Neural cell (in vitro differentiated cells): ENCODE measurements at regions not wholly inside any gene's neighbourhood (a gene's known extent, or its start where the extent isn't known, plus 50 kb on each side); places are given as distances from the start of the nearest gene placed in this dataset.

Experiments
- H2AFZ ChIP-seq: fragments of 200-600, 300-800 bp; sonication (generic), shearing (Covaris generic); 2 replicates; pipeline ENCODE4 v1.6.0; 2014; ENCODE audit warnings: low read depth, mild to moderate bottlenecking, antibody characterized with exemption, low read length, moderate library complexity
- H3F3A ChIP-seq: fragments of 200-600 bp; shearing (Covaris generic); 2 replicates; pipeline ENCODE4 v1.6.1; 2016; ENCODE audit warnings: mild to moderate bottlenecking, moderate library complexity, mixed read lengths, antibody characterized with exemption, low read length; ENCODE audit not compliant: insufficient read depth, poor library complexity, severe bottlenecking
- H3K27ac ChIP-seq: fragments of 200-600, 300-800 bp; sonication (generic), shearing (Covaris generic); 2 replicates; pipeline ENCODE4 v1.5.1; 2014; ENCODE audit warnings: mild to moderate bottlenecking, low read length, moderate library complexity
- H3K27me3 ChIP-seq: fragments of 300-800, 200-600 bp; sonication (generic), shearing (Covaris generic); 2 replicates; pipeline ENCODE4 v1.6.0; 2014; ENCODE audit warnings: mild to moderate bottlenecking, low read depth, low read length, moderate library complexity; ENCODE audit not compliant: insufficient read depth
- H3K36me3 ChIP-seq: fragments of 300-800, 200-600 bp; sonication (generic), shearing (Covaris generic); 2 replicates; pipeline ENCODE4 v1.5.1; 2014; ENCODE audit warnings: mild to moderate bottlenecking, antibody characterized with exemption, low read length, moderate library complexity; ENCODE audit not compliant: insufficient read depth
- H3K4me2 ChIP-seq: fragments of 300-800, 200-600 bp; sonication (generic), shearing (Covaris generic); 2 replicates; pipeline ENCODE4 v1.6.0; 2014; ENCODE audit warnings: mild to moderate bottlenecking, low read length
- H3K4me3 ChIP-seq: fragments of 300-800, 200-600 bp; sonication (generic), shearing (Covaris generic); 2 replicates; pipeline ENCODE4 v1.5.1; 2014; ENCODE audit warnings: mild to moderate bottlenecking, low read length, moderate library complexity
- H3K79me2 ChIP-seq: fragments of 200-600 bp; shearing (Covaris generic); replicated peaks from 2 replicates; pipeline ENCODE4 v1.6.0; 2014; ENCODE audit warnings: mild to moderate bottlenecking, low read length, moderate library complexity; ENCODE audit not compliant: insufficient read depth
- H3K9ac ChIP-seq: fragments of 300-800, 200-600 bp; sonication (generic), shearing (Covaris generic); 2 replicates; pipeline ENCODE4 v1.6.1; 2016; ENCODE audit warnings: mild to moderate bottlenecking, low read length, mixed read lengths
- H3K9me2 ChIP-seq: fragments of 200-600 bp; shearing (Covaris generic); 2 replicates; pipeline ENCODE4 v1.6.1; 2016; ENCODE audit warnings: mild to moderate bottlenecking, low read length, mixed read lengths; ENCODE audit not compliant: insufficient read depth
- H3K9me3 ChIP-seq: fragments of 200-600, 300-800 bp; sonication (generic), shearing (Covaris generic); 2 replicates; pipeline ENCODE4 v1.6.1; 2016; ENCODE audit warnings: mild to moderate bottlenecking, mixed run types, low read length, moderate library complexity, mixed read lengths
- H4K20me1 ChIP-seq: fragments of 200-600 bp; shearing (Covaris generic); 2 replicates; pipeline ENCODE4 v1.6.1; 2016; ENCODE audit warnings: mild to moderate bottlenecking, mixed run types; ENCODE audit not compliant: insufficient read depth
- CTCF ChIP-seq: fragments of 450-650 bp; IDR thresholded peaks from 2 replicates; pipeline ENCODE4 v1.5.1; 2014; ENCODE audit warnings: antibody characterized with exemption, mild to moderate bottlenecking, moderate library complexity; ENCODE audit not compliant: poor library complexity, severe bottlenecking
- EP300 ChIP-seq: fragments of 450-650 bp; conservative IDR thresholded peaks from 2 replicates; pipeline ENCODE4 v1.6.1; 2014; ENCODE audit warnings: antibody characterized with exemption, mild to moderate bottlenecking, moderate library complexity; ENCODE audit not compliant: poor library complexity, severe bottlenecking
- EZH2 ChIP-seq: fragments of 200-600, 300-800 bp; shearing (Covaris generic), sonication (generic); IDR thresholded peaks from 2 replicates; pipeline ENCODE4 v1.6.1; 2014; ENCODE audit warnings: antibody characterized with exemption, low read length, borderline replicate concordance, mild to moderate bottlenecking; ENCODE audit not compliant: insufficient read depth, poor library complexity, severe bottlenecking
- MXI1 ChIP-seq: fragments of 450-650 bp; conservative IDR thresholded peaks from 2 replicates; pipeline ENCODE4 v1.6.1; 2014; ENCODE audit warnings: antibody characterized with exemption, mild to moderate bottlenecking; ENCODE audit not compliant: poor library complexity, severe bottlenecking
- POLR2AphosphoS5 ChIP-seq: IDR thresholded peaks from 2 replicates; pipeline ENCODE4 v1.6.1; 2012
- RAD21 ChIP-seq: fragments of 450-650 bp; conservative IDR thresholded peaks from 2 replicates; pipeline ENCODE4 v1.6.1; 2014; ENCODE audit warnings: antibody characterized with exemption, mild to moderate bottlenecking, moderate library complexity
- REST ChIP-seq: IDR thresholded peaks from 2 replicates; pipeline ENCODE4 v1.6.1; 2012; ENCODE audit warnings: borderline replicate concordance
- SMC3 ChIP-seq: fragments of 450-650 bp; conservative IDR thresholded peaks from 2 replicates; pipeline ENCODE4 v1.6.1; 2014; ENCODE audit warnings: antibody characterized with exemption, mild to moderate bottlenecking, moderate library complexity; ENCODE audit not compliant: poor library complexity
- TAF1 ChIP-seq: IDR thresholded peaks from 2 replicates; pipeline ENCODE4 v1.6.1; 2012; ENCODE audit warnings: low read depth

GRCh38 chr20:57865266-57865665 lies 155.5 kb upstream of the PMEPA1 start (continued):
- no peak for TF ChIP-seq MXI1
- no peak for TF ChIP-seq EP300

- no peak overlapping the region for H3K9ac ChIP-seq
- no peak overlapping the region for H3K27ac ChIP-seq
- no peaks in the 10 kb centered on the region for H3K9me3 ChIP-seq
- H3K79me2 ChIP-seq, result no peaks in the 10 kb centered on the region
- H3K9me2 ChIP-seq, result no peaks in the 10 kb centered on the region
- no peaks in the 10 kb centered on the region for H3K27me3 ChIP-seq
- no peak for TF ChIP-seq TAF1
- TF ChIP-seq REST, result no peak
- no peak for TF ChIP-seq RAD21
- no peak for TF ChIP-seq MXI1
- no peak for TF ChIP-seq CTCF
- TF ChIP-seq EP300, result no peak
- TF ChIP-seq SMC3, result no peak
- no peak for TF ChIP-seq POLR2AphosphoS5
- no peak for TF ChIP-seq EZH2
- no peak overlapping the region for H3K4me2 ChIP-seq
- H4K20me1 ChIP-seq, result no peaks in the 10 kb centered on the region
- no peak overlapping the region for H3K4me3 ChIP-seq
- no peaks in the 10 kb centered on the region for H3F3A ChIP-seq
- H3K36me3 ChIP-seq, result no peaks in the 10 kb centered on the region
- H2AFZ ChIP-seq, result no peak overlapping the region
Observed at GRCh38 chr20:57860576-57860975, 150.8 kb upstream of the PMEPA1 start.

- Histone ChIP-seq H3K9ac (no peak overlapping the region), H2AFZ (no peak overlapping the region), H3K79me2 (no peaks in the 10 kb centered on the region), H3K27ac (no peak overlapping the region), H3K9me2 (no peaks in the 10 kb centered on the region), H3F3A (no peaks in the 10 kb centered on the region), H3K36me3 (no peaks in the 10 kb centered on the region), H4K20me1 (no peaks in the 10 kb centered on the region), H3K4me2 (no peak overlapping the region), H3K9me3 (no peaks in the 10 kb centered on the region), H3K27me3 (no peaks in the 10 kb centered on the region), H3K4me3 (no peak overlapping the region)
- no peak for TF ChIP-seq SMC3
- TF ChIP-seq TAF1, result no peak
- TF ChIP-seq EZH2, result no peak
Observed at GRCh38 chr20:57857969-57858368, 148.2 kb upstream of the PMEPA1 start.
